GM18868 (cell line): ENCODE measurements at regions not wholly inside any gene's neighbourhood (a gene's known extent, or its start where the extent isn't known, plus 50 kb on each side); places are given as distances from the start of the nearest gene placed in this dataset.

ENCODE experiments used
- ATAC-seq: cut with Tn5 transposase; IDR thresholded peaks from one replicate; pipeline ENCODE4 v1.9.1; 2021; ENCODE audit warnings: mild to moderate bottlenecking, moderate library complexity; ENCODE audit not compliant: unreplicated experiment

DNA sequence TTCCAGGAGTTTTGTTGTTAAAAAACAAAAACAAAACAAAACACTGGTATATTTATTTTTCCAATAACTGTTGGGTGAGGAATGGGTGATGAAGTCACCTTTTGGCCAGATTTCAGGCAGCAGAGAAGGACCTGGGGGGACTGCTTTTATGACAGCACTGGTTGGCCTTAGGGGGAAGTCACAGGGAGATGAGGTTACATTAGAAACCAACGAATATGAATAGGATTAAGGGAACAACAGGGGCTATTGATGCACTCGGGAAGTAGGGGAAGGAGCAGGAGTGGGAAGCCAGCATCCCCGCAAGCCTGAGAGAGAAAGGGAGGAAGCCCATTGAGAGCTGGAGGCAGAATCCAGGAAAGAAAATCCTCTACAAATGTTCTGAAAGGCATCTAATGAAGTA is 958.4 kb downstream of the TYW1 start:
- no peak for ATAC-seq

- ATAC-seq: no peak
These were observed 966.2 kb downstream of the TYW1 start for GRCh38 chr7:67962863-67963262.

- ATAC-seq: no peak
These were observed 979.9 kb downstream of the TYW1 start for GRCh38 chr7:67976490-67976889.

- ATAC-seq: no peak
These were observed 986.9 kb downstream of the TYW1 start for GRCh38 chr7:67983486-67983885.

DNA sequence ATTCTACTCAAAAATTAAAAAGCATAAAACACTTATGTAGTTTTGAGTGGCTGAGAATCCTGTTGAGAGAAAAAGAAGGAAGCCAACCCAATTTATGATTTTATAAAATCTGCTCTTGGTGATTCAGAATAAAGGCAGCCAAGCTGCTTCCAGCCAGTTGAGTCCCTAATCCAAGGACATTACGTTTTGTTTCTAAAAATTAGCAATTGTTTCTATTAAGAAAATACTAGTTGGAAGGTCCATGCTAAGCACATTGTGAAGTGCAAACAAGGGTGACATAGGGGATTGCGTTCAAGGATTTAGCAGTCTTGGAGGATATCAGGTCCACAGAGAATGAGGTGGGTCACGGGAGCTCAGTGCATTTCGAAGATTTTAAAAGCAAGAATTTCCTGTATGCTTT is 987.7 kb downstream of the TYW1 start:
- ATAC-seq: no peak

DNA sequence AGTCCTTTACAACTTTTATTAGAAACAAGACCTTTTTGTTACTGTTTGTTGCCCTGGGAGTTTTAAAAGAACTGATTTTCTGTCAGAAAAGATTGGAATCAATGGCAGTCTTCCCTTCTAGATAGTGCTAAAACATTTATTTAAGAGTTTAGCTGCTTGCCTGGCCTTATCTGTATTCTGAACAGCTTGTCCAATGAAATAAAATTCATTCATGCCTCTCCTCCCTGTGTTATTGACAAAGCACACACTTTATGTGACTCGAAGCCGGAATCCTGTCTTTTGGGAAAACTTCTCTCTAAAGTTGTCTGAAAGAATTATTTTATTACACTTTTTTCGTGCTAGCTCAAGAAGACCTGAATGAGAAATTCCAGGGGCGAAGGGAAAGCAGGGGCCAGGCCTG is 992.5 kb downstream of the TYW1 start:
- ATAC-seq: no peak

DNA sequence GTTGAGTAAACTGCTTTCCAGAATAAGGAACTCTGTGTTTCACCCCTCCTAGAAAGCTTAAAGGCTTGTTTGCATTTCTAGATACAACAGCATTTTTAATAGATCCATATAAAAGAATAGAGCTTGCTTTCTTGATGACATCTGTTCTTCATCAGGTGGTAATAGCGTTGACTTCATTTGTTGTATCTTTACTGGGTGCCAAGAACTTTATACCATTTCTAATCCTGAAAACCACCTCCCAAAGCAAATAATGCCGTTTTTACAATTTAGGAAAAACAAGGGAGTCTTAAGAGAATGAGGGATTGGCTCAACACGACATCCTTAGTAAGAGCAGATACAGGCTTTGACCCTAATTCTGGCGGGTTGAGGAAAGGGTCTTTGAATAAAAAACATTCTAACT is 993.4 kb downstream of the TYW1 start:
- no peak for ATAC-seq

- no peak for ATAC-seq
These were observed 994.1 kb downstream of the TYW1 start for GRCh38 chr7:67990716-67991115.

- no peak for ATAC-seq
These were observed 995.7 kb downstream of the TYW1 start for GRCh38 chr7:67992287-67992686.

DNA sequence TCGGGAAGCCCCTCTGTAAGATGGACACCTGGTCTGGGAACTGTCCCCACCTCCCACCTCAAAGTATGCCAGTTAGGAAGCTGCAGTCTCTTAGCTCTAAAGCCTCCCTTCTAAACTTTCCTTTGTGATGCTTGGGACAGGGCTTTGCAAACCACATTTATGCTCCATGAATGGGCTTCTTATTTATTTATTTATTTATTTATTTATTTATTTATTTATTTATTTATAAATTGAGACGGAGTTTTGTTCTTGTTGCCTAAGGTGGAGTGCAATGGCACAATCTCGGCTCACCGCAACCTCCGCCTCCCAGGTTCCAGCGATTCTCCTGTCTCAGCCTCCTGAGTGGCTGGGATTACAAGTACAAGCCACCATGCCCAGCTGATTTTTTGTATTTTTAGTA is 1009.4 kb downstream of the TYW1 start:
- ATAC-seq: no peak

- no peak for ATAC-seq
These were observed 1010.0 kb downstream of the TYW1 start for GRCh38 chr7:68006619-68007018.

DNA sequence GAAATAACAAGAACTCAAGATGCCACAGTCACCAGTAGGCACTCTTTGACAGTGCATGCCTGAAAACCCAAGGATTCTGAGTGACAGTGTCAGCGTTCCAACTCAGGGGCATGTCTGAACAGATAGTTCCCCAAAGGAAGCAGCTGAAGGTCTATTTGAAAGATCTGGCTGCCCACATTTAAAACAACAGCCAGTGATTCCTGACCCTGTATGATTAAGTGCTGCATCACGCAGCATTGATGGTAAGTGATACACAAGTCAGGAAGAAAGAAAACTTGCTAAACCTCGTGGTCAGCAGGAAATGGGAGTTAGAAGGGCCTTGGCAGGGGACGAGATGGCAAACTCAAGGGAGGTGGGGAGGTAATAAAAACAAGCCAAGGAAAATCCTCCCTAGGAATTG is 1013.1 kb downstream of the TYW1 start:
- no peak for ATAC-seq

GRCh38 chr7:68014031-68014736 is 1017.6 kb downstream of the TYW1 start:
- ATAC-seq: no peak

- ATAC-seq: no peak
These were observed 1018.7 kb downstream of the TYW1 start for GRCh38 chr7:68015122-68015977.

- ATAC-seq: no peak
These were observed 1019.4 kb downstream of the TYW1 start for GRCh38 chr7:68015978-68016532.

DNA sequence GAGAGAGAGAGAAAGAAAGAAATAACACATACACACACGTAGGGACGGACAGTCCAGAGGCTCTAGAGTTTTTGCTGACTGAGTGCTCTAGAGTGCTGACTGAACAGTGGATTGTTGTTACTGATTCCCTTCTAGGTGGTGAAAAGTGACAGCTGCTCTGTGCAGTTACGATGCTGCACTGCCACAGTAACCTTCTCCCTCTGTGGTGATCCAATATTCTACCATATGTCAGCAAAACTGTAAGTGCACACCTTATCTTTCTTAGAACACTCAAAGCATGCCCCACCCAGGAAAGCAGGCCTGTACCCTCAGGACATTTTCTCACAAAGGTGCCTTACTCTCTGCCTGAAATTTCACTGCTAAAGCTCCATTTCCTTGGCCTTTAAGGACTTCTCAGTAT is 1023.5 kb downstream of the TYW1 start:
- no peak for ATAC-seq

- no peak for ATAC-seq
These were observed 1028.7 kb downstream of the TYW1 start for GRCh38 chr7:68025369-68025768.

DNA sequence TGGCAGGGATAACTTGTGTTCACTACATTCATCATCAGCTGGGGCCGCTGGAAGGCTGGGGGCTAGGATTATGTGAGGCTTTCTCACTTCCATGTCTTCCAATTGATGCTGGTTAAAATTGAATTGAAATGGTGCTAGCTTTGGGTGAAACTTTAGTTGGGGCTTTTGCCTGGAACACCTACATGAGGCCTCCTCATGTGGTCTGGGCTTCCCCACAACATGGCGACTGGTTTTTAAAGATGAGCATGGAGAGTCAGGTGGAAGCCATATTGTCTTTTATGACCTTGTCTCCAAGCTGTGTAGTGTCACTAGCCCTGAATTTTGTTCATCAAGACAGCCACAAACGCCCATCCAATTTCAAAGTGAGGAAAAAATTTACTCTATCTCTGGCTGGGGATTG is 1033.9 kb downstream of the TYW1 start:
- no peak for ATAC-seq

GRCh38 chr7:68031180-68031943 is 1034.7 kb downstream of the TYW1 start:
- ATAC-seq: no peak

DNA sequence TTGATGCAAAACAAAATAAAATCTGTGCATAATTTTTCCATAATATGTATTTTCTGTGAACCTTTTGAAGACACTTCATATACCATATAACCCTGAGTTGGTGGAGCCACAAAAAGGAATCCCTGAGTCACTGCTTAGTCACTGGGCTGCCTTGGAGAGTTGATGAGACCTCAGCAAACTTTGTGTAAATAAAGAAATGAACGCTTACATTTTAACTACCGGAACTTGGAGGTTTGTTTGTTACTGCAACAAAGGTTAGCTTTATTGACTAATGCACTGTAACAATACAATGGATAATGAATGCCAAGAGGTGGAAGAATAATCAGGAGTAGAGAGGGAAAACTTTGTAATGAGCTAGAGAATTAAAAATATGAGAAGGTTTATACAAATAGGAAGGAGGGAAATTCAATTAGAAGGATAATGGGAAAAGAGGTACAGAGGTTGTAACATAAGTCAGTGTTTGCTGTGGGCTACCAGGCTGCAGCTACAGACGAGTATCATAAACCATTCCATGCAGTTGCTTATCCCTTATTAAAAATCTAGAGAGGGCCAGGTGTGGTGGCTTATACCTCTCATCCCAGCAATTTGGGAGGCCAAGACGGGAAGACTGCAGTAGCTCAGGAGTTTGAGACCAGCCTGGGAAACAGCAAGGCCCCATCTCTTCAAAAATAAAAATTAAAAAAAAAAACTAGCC is 1042.1 kb downstream of the TYW1 start:
- ATAC-seq: no peak

GRCh38 chr7:68041554-68041953 is 1044.9 kb downstream of the TYW1 start:
- no peak for ATAC-seq
